LNCaP clone FGC (cell line): ENCODE measurements at regions not wholly inside any gene's neighbourhood (a gene's known extent, or its start where the extent isn't known, plus 50 kb on each side); places are given as distances from the start of the nearest gene placed in this dataset.
A peak's percentile ranks its signal among the peaks of the same experiment; 100 is the strongest.

Source experiments
- DNase-seq: peaks from one replicate; pipeline ENCODE4 v3.0.0-alpha.2; 2011; ENCODE audit warnings: low read depth
- H3K4me3 ChIP-seq: 2 replicates; pipeline ENCODE4 v1.5.1; 2011; ENCODE audit warnings: mild to moderate bottlenecking, low read depth, low read length, control low read depth
- CTCF ChIP-seq: IDR thresholded peaks from 2 replicates; pipeline ENCODE4 v1.5.1; 2012; ENCODE audit warnings: mild to moderate bottlenecking; ENCODE audit not compliant: control insufficient read depth, insufficient read depth; ENCODE audit errors: extremely low read depth

- DNase-seq: peak; percentile 26
- H3K4me3 ChIP-seq: no peak overlapping the region
- TF ChIP-seq CTCF: peak; percentile 78
These were observed 287.2 kb downstream of the CGGBP1 start for GRCh38 chr3:87771337-87772192.

- H3K4me3 ChIP-seq: no peak overlapping the region
- TF ChIP-seq CTCF: no peak
- DNase-seq: peak; percentile 46
These were observed 292.1 kb downstream of the CGGBP1 start for GRCh38 chr3:87766721-87767120.

- TF ChIP-seq CTCF: no peak
- no peak for DNase-seq
- no peak overlapping the region for H3K4me3 ChIP-seq
These were observed 293.5 kb downstream of the CGGBP1 start for GRCh38 chr3:87765256-87765655.

DNA sequence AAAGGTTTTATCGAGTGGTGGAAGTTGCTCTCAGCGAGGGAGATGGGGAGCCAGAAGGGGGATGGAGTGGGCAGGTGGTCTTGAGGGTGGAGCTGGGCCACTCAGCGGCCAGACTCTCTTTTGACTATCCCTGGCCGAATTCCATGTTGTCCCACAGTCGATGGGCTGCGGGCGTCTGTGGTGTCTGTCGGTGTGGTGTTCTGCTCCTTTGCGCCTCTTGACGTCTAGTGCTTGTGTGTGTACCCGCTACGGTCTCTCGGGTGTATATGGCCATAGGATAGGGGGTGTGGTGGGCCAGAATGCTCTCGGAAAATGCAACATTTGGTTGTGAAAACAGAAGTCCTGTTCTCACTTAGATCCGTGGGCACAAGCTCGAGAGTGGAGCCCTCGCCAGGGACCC, 297.0 kb downstream of the CGGBP1 start:
- no peak for DNase-seq
- H3K4me3 ChIP-seq: no peak overlapping the region
- no peak for TF ChIP-seq CTCF

DNA sequence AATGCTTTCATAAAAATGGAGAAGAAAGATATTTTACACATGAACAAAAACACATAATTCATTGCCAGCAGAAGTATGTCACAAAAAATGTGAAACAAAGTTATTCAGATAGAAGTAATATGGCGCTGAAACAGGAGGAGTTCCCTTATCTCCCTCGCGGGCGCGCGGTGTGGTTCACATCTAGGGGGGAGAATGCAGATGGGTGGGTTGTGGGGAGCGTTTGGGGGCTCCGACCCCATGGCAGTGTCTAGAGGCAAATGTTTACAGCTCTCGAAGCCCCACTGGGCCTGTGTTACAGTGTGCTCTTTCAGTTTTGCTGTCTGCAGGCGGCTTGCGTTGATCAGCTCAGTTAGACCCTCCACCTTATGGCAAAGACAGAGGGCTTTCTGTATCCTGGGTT, 297.5 kb downstream of the CGGBP1 start:
- TF ChIP-seq CTCF: no peak
- no peak for DNase-seq
- H3K4me3 ChIP-seq: no peak overlapping the region

DNA sequence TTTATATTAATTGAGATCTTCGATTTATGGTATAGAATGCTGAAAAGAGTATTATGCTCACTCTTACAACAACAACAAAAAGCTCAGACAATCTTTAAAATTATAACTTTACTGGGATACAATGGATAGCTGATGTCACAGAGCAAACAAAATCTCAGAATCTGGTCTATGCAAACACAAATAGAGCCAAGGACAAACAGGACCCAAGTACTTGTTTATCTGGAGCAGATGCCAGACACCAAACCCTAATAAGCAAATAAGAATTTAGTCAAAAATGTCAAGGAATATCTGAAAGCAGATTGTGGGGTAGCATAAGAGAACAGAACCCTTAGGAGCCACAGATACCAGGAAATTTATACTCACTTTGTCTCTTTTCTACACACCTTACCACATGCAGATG, 302.2 kb downstream of the CGGBP1 start:
- no peak for TF ChIP-seq CTCF
- DNase-seq: peak; percentile 89
- no peak overlapping the region for H3K4me3 ChIP-seq

GRCh38 chr3:87755852-87756251, 303.0 kb downstream of the CGGBP1 start:
- no peak overlapping the region for H3K4me3 ChIP-seq
- no peak for TF ChIP-seq CTCF
- DNase-seq: no peak
